Chondrocyte (in vitro differentiated cells): ENCODE measurements at regions not wholly inside any gene's neighbourhood (a gene's known extent, or its start where the extent isn't known, plus 50 kb on each side); places are given as distances from the start of the nearest gene placed in this dataset.
"Not testable (repeated sequence)": the region's sequence is repeated elsewhere in the genome, so short reads cannot be mapped to it uniquely, and the experiment has no call there.

Experiments
- DNase-seq: peaks from one replicate; pipeline ENCODE4 v3.0.0; 2021; ENCODE audit warnings: mixed read lengths, low spot score
- H3K27ac Mint-ChIP-seq: one replicate; pipeline ENCODE4 v1.8.0; 2021; ENCODE audit warnings: mild to moderate bottlenecking, moderate library complexity, mixed read lengths; ENCODE audit not compliant: unreplicated experiment
- H3K27me3 Mint-ChIP-seq: 2 replicates; pipeline ENCODE4 v1.8.0; 2021; ENCODE audit warnings: low read depth, mixed read lengths
- H3K36me3 Mint-ChIP-seq: 2 replicates; pipeline ENCODE4 v1.8.0; 2021; ENCODE audit warnings: low read depth, mixed read lengths
- H3K4me1 Mint-ChIP-seq: 2 replicates; pipeline ENCODE4 v1.8.0; 2021; ENCODE audit warnings: low read depth, mild to moderate bottlenecking, mixed read lengths
- H3K4me3 Mint-ChIP-seq: one replicate; pipeline ENCODE4 v1.8.0; 2021; ENCODE audit warnings: mild to moderate bottlenecking, moderate library complexity, mixed read lengths; ENCODE audit not compliant: unreplicated experiment
- H3K9me3 Mint-ChIP-seq: 2 replicates; pipeline ENCODE4 v1.8.0; 2021; ENCODE audit warnings: low read depth, mixed read lengths
- CTCF ChIP-seq: fragments of 200-600 bp; sonication (generic); IDR thresholded peaks from 2 replicates; pipeline ENCODE4 v1.5.0; 2021; ENCODE audit warnings: antibody characterized with exemption, mild to moderate bottlenecking, moderate library complexity

DNA sequence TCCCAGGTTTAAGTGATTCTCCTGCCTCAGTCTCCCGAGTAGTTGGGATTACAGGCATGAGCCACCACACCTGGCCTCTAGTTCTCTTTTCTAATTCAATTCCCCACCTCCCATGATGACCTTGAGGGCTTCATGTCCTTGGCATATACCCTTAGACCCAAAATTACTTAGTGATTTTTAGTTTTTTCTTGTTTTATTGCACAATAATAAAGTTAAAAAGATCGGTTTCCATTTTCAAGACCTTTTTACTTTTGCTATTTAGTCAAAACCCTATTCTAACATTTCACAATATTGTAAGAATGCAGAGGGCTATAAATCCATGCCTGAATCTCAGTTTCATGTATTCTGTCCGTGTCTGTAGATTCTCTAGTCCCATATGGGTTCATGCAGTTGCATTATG lies 354.6 kb upstream of the FANCL start:
- TF ChIP-seq CTCF = no peak
- Mint-ChIP-seq H3K4me1 (no peaks in the 10 kb centered on the region), H3K27ac (no peak overlapping the region), H3K27me3 (no peaks in the 10 kb centered on the region), H3K9me3 (no peaks in the 10 kb centered on the region), H3K36me3 (no peaks in the 10 kb centered on the region), H3K4me3 (no peak overlapping the region)
- no peak for DNase-seq

GRCh38 chr2:58594762-58595161 lies 353.6 kb upstream of the FANCL start:
- no peaks in the 10 kb centered on the region for H3K27me3 Mint-ChIP-seq
- no peak overlapping the region for H3K27ac Mint-ChIP-seq
- H3K4me1 Mint-ChIP-seq = no peaks in the 10 kb centered on the region
- H3K4me3 Mint-ChIP-seq = no peak overlapping the region
- TF ChIP-seq CTCF = no peak
- H3K9me3 Mint-ChIP-seq = no peaks in the 10 kb centered on the region
- no peak for DNase-seq
- H3K36me3 Mint-ChIP-seq = no peaks in the 10 kb centered on the region

DNA sequence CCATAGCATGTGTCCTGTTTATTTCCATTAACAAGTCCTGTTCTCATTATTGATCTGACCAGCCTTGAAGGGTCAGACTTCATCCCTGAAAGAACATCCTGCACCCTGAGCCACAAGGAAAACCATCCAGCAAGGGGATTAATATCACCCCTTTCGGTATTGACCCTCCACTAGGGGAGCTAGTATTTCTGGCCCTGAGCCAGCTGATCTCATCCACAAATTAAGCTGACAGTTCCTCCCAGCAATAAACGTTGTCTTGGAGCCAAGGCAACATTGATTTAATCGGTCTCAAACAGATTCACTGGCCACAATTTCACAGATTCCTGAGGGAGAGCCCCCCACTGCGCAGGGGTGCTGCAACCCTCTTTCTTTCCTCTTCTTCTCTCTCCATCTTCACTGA lies 353.1 kb upstream of the FANCL start:
- Mint-ChIP-seq H3K36me3 (no peaks in the 10 kb centered on the region), H3K4me3 (no peak overlapping the region), H3K4me1 (no peaks in the 10 kb centered on the region), H3K9me3 (no peaks in the 10 kb centered on the region), H3K27ac (no peak overlapping the region), H3K27me3 (no peaks in the 10 kb centered on the region)
- DNase-seq = no peak
- TF ChIP-seq CTCF = peak; percentile 31

DNA sequence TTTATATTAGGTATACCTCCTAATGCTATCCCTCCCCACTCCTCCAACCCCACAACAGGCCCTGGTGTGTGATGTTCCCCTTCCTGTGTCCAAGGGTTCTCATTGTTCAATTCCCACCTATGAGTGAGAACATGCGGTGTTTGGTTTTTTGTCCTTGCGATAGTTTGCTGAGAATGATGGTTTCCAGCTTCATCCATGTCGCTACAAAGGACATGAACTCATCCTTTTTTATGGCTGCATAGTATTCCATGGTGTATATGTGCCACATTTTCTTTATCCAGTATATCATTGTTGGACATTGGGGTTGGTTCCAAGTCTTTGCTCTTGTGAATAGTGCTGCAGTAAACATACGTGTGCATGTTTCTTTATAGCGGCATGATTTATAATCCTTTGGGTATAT lies 345.1 kb upstream of the FANCL start:
- DNase-seq, H3K27ac Mint-ChIP-seq, H3K4me1 Mint-ChIP-seq, H3K9me3 Mint-ChIP-seq, H3K4me3 Mint-ChIP-seq, H3K36me3 Mint-ChIP-seq, H3K27me3 Mint-ChIP-seq: not testable (repeated sequence)

DNA sequence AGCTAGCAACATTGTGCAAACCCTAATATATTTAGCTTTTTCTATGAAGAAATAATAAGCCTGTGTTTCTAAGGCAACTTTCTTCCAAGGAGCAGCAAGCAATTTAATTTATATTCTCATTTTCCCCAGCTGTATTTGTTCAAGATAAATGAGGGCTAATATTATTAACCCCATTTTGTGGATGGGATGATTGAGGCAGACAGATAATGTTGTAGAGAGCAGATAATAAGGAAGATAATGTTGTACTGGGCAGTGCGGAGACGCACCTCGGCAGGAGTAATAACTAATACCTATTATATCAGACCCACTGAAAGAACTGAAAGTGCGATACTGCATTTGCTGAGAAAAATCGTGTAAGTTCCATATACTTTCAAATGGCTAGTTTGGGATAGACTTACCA lies 344.1 kb upstream of the FANCL start:
- Mint-ChIP-seq H3K4me1 (no peaks in the 10 kb centered on the region), H3K4me3 (no peak overlapping the region), H3K9me3 (no peaks in the 10 kb centered on the region), H3K27ac (no peak overlapping the region), H3K36me3 (no peaks in the 10 kb centered on the region), H3K27me3 (peaks cover 8% of the 10 kb centered on the region)
- no peak for TF ChIP-seq CTCF
- no peak for DNase-seq

DNA sequence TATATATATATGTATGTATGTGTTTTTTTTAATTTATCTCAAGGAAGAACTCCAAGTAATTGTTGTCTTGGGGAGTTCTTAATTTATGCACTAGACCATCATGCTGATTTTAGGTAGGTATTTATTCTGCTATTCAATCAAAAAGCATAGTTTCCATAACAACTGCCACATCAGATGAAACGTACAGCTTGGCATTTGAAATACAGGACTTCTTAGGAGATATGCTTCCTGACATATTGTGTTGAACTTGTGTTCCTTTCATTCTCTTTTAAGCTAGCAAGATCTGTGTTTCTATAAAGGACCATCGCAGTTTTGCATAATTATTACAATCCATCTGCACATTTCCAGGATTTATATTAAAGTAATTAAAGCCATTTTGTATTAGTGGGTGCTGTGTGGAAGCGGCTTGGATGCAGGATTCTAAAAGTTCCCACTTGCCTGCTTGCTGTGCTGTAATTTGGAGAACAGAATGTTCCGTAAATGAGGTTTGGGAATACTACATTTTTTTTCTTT lies 343.5 kb upstream of the FANCL start:
- peaks cover 8% of the 10 kb centered on the region for H3K27me3 Mint-ChIP-seq
- no peak overlapping the region for H3K27ac Mint-ChIP-seq
- no peak for DNase-seq
- no peaks in the 10 kb centered on the region for H3K4me1 Mint-ChIP-seq
- no peaks in the 10 kb centered on the region for H3K9me3 Mint-ChIP-seq
- no peaks in the 10 kb centered on the region for H3K36me3 Mint-ChIP-seq
- no peak for TF ChIP-seq CTCF
- no peak overlapping the region for H3K4me3 Mint-ChIP-seq
